Urothelium cell line (cell line): ENCODE measurements at regions not wholly inside any gene's neighbourhood (a gene's known extent, or its start where the extent isn't known, plus 50 kb on each side); places are given as distances from the start of the nearest gene placed in this dataset.
A peak's percentile ranks its signal among the peaks of the same experiment; 100 is the strongest.

ENCODE experiments used
- DNase-seq: peaks from one replicate; pipeline ENCODE4 v3.0.0; 2011; ENCODE audit warnings: low spot score, mixed read lengths
- FAIRE-seq: peaks from 2 replicates; lab custom pipeline; 2011; peaks lifted over from hg19 to GRCh38; lab: Jason Lieb, UNC

- no peak for FAIRE-seq
- DNase-seq, result no peak
Observed at GRCh38 chr5:145708169-145708568, 127.0 kb downstream of the PRELID2 start.

- FAIRE-seq (no peak), DNase-seq (no peak)
Observed at GRCh38 chr5:145704724-145705123, 130.4 kb downstream of the PRELID2 start.

GRCh38 chr5:145703856-145704255 is 131.3 kb downstream of the PRELID2 start:
- FAIRE-seq (no peak), DNase-seq (no peak)

- FAIRE-seq (no peak), DNase-seq (no peak)
Observed at GRCh38 chr5:145701404-145701803, 133.7 kb downstream of the PRELID2 start.

GRCh38 chr5:145699846-145700245 is 135.3 kb downstream of the PRELID2 start:
- DNase-seq (no peak), FAIRE-seq (no peak)

GRCh38 chr5:145697251-145697990 is 137.7 kb downstream of the PRELID2 start:
- FAIRE-seq, result no peak
- peak; percentile 25 for DNase-seq

- DNase-seq (no peak), FAIRE-seq (no peak)
Observed at GRCh38 chr5:145689235-145689634, 145.9 kb downstream of the PRELID2 start.

GRCh38 chr5:145687943-145688342 is 147.2 kb downstream of the PRELID2 start:
- DNase-seq (no peak), FAIRE-seq (no peak)

- no peak for DNase-seq
- no peak for FAIRE-seq
Observed at GRCh38 chr5:145685417-145685816, 149.7 kb downstream of the PRELID2 start.

- DNase-seq (no peak), FAIRE-seq (no peak)
Observed at GRCh38 chr5:145683431-145683830, 151.7 kb downstream of the PRELID2 start.

GRCh38 chr5:145682197-145682899 is 152.8 kb downstream of the PRELID2 start:
- no peak for FAIRE-seq
- DNase-seq, result no peak

- FAIRE-seq (peak; percentile 82), DNase-seq (peak; percentile 64)
Observed at GRCh38 chr5:145681686-145682085, 153.5 kb downstream of the PRELID2 start.

- no peak for DNase-seq
- no peak for FAIRE-seq
Observed at GRCh38 chr5:145681216-145681615, 153.9 kb downstream of the PRELID2 start.

- no peak for DNase-seq
- FAIRE-seq, result no peak
Observed at GRCh38 chr5:145680767-145681166, 154.4 kb downstream of the PRELID2 start.

- no peak for FAIRE-seq
- peak; percentile 25 for DNase-seq
Observed at GRCh38 chr5:145680169-145680568, 155.0 kb downstream of the PRELID2 start.

- FAIRE-seq, result no peak
- no peak for DNase-seq
Observed at GRCh38 chr5:145678255-145678654, 156.9 kb downstream of the PRELID2 start.

GRCh38 chr5:145673786-145674185 is 161.4 kb downstream of the PRELID2 start:
- DNase-seq, result no peak
- no peak for FAIRE-seq

GRCh38 chr5:145668714-145669113 is 166.4 kb downstream of the PRELID2 start:
- FAIRE-seq, result no peak
- no peak for DNase-seq

GRCh38 chr5:145667742-145668141 is 167.4 kb downstream of the PRELID2 start:
- DNase-seq, result no peak
- no peak for FAIRE-seq

- DNase-seq (no peak), FAIRE-seq (no peak)
Observed at GRCh38 chr5:145666591-145666990, 168.6 kb downstream of the PRELID2 start.

- FAIRE-seq (no peak), DNase-seq (no peak)
Observed at GRCh38 chr5:145661737-145662485, 173.2 kb downstream of the PRELID2 start.
